Bronchial epithelial cell (primary cell): ENCODE measurements at regions not wholly inside any gene's neighbourhood (a gene's known extent, or its start where the extent isn't known, plus 50 kb on each side); places are given as distances from the start of the nearest gene placed in this dataset.

ENCODE experiments used
- DNase-seq: peaks from one replicate; pipeline ENCODE4 v3.0.0-alpha.2; 2010; ENCODE audit warnings: low read depth
- FAIRE-seq: peaks from 2 replicates; lab custom pipeline; 2011; peaks lifted over from hg19 to GRCh38; lab: Jason Lieb, UNC
- H3K27me3 ChIP-seq: 2 replicates; pipeline ENCODE4 v1.5.1; 2011; ENCODE audit warnings: low read length; ENCODE audit not compliant: control insufficient read depth, insufficient read depth
- H3K36me3 ChIP-seq: 2 replicates; pipeline ENCODE4 v1.5.1; 2011; ENCODE audit warnings: low read length; ENCODE audit not compliant: control insufficient read depth, insufficient read depth
- H3K4me3 ChIP-seq: 2 replicates; pipeline ENCODE4 v1.5.1; 2011; ENCODE audit warnings: mild to moderate bottlenecking, low read depth, low read length, control low read depth
- TF ChIP-seq, protein P1 (sequence below): IDR thresholded peaks from 2 replicates; pipeline ENCODE4 v1.5.1; 2011; ENCODE audit warnings: mild to moderate bottlenecking, moderate library complexity, low read length, control low read depth, inconsistent platforms; ENCODE audit not compliant: insufficient read depth, severe bottlenecking

DNA sequence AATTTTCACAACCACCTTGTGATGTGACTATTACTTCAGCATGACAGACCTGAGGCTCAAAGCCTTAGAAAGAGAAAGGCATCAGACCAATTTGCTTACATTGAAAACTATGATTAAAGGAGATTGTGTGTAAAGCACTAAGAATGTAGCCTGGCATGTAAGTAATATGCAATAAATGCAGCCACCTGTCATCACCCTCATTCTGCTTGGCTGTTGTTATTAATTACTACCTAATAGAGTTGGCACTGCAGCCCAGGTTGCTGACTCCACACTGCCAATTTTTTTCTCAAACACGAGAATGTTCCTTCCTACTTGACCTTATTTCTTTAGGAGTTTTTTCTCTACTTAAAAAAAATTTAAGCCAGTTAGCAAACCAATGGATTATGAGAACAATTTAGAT is 61.2 kb upstream of the NPVF start:
- TF ChIP-seq, protein P1, sequence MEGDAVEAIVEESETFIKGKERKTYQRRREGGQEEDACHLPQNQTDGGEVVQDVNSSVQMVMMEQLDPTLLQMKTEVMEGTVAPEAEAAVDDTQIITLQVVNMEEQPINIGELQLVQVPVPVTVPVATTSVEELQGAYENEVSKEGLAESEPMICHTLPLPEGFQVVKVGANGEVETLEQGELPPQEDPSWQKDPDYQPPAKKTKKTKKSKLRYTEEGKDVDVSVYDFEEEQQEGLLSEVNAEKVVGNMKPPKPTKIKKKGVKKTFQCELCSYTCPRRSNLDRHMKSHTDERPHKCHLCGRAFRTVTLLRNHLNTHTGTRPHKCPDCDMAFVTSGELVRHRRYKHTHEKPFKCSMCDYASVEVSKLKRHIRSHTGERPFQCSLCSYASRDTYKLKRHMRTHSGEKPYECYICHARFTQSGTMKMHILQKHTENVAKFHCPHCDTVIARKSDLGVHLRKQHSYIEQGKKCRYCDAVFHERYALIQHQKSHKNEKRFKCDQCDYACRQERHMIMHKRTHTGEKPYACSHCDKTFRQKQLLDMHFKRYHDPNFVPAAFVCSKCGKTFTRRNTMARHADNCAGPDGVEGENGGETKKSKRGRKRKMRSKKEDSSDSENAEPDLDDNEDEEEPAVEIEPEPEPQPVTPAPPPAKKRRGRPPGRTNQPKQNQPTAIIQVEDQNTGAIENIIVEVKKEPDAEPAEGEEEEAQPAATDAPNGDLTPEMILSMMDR, result no peak
- no peak overlapping the region for H3K4me3 ChIP-seq
- no peaks in the 10 kb centered on the region for H3K27me3 ChIP-seq
- no peaks in the 10 kb centered on the region for H3K36me3 ChIP-seq
- FAIRE-seq (no peak), DNase-seq (no peak)

DNA sequence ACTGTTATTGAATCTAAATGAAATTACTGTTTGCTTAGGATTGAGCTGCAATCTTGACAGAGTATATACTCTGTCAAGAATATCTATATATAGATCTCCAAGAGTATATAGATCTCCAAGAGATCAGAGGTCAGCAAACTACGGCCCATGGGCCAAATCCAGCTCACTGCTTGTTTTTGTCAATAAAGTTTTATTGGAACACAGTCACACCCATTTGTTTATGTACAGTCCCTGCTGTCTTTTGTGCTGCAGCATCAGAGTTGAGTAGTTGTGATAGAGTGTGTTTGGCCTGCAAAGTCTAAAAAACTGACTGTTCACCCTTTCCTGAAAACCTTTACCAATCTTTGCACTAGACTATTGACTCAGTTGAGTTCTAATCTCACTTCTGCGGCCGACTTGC is 66.3 kb upstream of the NPVF start:
- Histone ChIP-seq H3K36me3 (no peaks in the 10 kb centered on the region), H3K4me3 (no peak overlapping the region), H3K27me3 (no peaks in the 10 kb centered on the region)
- FAIRE-seq (no peak), DNase-seq (no peak)
- TF ChIP-seq, protein P1, result no peak

DNA sequence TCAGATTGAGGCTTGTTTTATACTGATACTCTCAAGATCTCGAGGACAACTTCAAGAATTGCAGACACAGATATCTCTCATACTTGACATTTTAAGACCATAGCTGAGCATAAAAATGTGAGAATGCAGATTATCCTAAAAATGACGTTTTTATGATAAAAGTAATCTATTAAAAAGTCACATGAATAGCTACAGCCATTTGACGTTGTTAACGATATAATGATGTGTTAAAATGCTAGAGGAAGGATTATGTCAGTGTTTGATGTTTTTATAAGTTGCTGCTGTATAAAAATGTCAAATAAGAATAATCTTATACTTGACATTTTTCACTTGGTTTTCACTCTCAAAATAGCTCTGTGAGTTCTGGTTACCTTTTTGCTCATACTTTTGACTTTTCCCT is 67.1 kb upstream of the NPVF start:
- FAIRE-seq (no peak), DNase-seq (no peak)
- no peaks in the 10 kb centered on the region for H3K36me3 ChIP-seq
- TF ChIP-seq, protein P1, result no peak
- no peak overlapping the region for H3K4me3 ChIP-seq
- H3K27me3 ChIP-seq, result no peaks in the 10 kb centered on the region

DNA sequence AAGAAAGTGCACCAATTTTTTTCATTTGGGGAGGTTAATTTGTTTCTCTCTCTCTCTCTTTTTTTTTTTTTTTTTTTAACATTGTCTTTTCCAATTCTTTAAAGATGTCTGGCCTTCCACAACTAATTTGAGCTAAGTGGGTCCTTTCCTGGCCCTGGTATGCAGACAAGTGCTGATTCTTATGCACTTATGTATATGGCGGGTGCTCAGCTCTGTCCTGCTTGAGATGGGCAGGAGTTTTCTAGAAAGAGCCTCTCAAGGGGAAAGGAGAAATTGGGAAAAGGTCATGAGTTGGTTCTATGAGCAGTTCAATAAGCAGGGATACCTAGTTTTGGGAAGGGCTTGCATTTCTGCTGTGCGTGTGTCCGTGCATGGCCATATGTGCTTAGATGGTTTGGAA is 67.8 kb upstream of the NPVF start:
- TF ChIP-seq, protein P1, result no peak
- no peaks in the 10 kb centered on the region for H3K36me3 ChIP-seq
- H3K27me3 ChIP-seq, result no peaks in the 10 kb centered on the region
- no peak for FAIRE-seq
- no peak for DNase-seq
- no peak overlapping the region for H3K4me3 ChIP-seq

DNA sequence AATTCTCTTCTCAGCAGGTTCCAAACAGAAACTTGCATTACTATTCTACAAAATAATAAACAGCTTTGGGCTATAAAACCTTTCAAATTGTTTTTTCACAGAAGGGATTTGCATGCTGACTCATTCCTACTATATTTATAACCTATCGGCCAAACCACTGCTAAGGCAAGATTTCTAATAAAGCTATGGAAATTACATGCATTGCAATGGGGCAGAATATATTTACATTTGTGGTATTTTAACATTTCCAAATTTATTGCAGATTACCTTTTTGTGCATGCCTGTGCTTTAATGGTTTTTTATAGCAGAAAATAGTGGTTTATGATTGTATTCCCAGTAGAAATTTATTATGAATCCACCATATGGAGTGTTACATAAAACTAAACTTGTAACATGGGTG is 69.0 kb upstream of the NPVF start:
- Histone ChIP-seq H3K27me3 (no peaks in the 10 kb centered on the region), H3K36me3 (no peaks in the 10 kb centered on the region), H3K4me3 (no peak overlapping the region)
- FAIRE-seq (no peak), DNase-seq (no peak)
- TF ChIP-seq, protein P1, result no peak
